PC-9 (cell line): ENCODE measurements at regions not wholly inside any gene's neighbourhood (a gene's known extent, or its start where the extent isn't known, plus 50 kb on each side); places are given as distances from the start of the nearest gene placed in this dataset.

Experiments
- BruUV-seq: library from RNA; stranded (reverse); fragments of 400-500 nt; replicated peaks from 2 replicates; lab custom pipeline; 2021; lab: Mats Ljungman, UMichigan
- CTCF ChIA-PET: fragments of 300-600 bp; sonication (Branson Sonifier 250); formaldehyde crosslinking; loops from one replicate; lab custom pipeline; 2022; ENCODE audit warnings: antibody characterized with exemption; lab: Charles Lee
- POLR2A ChIA-PET: fragments of 300-600 bp; sonication (Branson Sonifier 250); formaldehyde crosslinking; loops from one replicate; lab custom pipeline; 2022; ENCODE audit warnings: antibody characterized with exemption; ENCODE audit not compliant: unreplicated experiment; lab: Charles Lee
- DNase-seq, 2 experiments: peaks; one replicate each; pipeline versions ENCODE4 v3.0.0 to v3.0.0-alpha.2; 2015 to 2022; ENCODE audit warnings: mixed read lengths in 1 of 2
- H2AFZ ChIP-seq: fragments of 200-600 bp; sonication (generic); 2 replicates; pipeline ENCODE4 v1.8.1; 2017; ENCODE audit warnings: antibody characterized with exemption
- H3F3A ChIP-seq: fragments of 200-600 bp; sonication (generic); 2 replicates; pipeline ENCODE4 v1.8.1; 2017; ENCODE audit warnings: antibody characterized with exemption, mild to moderate bottlenecking, low read depth; ENCODE audit not compliant: insufficient read depth
- H3K27ac ChIP-seq: fragments of 200-600 bp; sonication (generic); 2 replicates; pipeline ENCODE4 v1.6.1; 2016; ENCODE audit warnings: mixed run types
- H3K27me3 ChIP-seq: fragments of 200-600 bp; sonication (generic); 2 replicates; pipeline ENCODE4 v1.6.1; 2016; ENCODE audit warnings: low read depth, mixed run types; ENCODE audit not compliant: insufficient read depth
- H3K36me3 ChIP-seq: fragments of 200-600 bp; sonication (generic); 2 replicates; pipeline ENCODE4 v1.6.1; 2016; ENCODE audit warnings: low read depth, mixed run types
- H3K4me1 ChIP-seq: fragments of 200-600 bp; sonication (generic); replicated peaks from 2 replicates; pipeline ENCODE4 v1.6.1; 2016; ENCODE audit warnings: mixed run types; ENCODE audit not compliant: insufficient read depth
- H3K4me2 ChIP-seq: fragments of 200-600 bp; sonication (generic); 2 replicates; pipeline ENCODE4 v1.6.1; 2017; ENCODE audit warnings: mixed run types
- H3K4me3 ChIP-seq: fragments of 200-600 bp; sonication (generic); 2 replicates; pipeline ENCODE4 v1.6.1; 2016; ENCODE audit warnings: mixed run types
- H3K79me2 ChIP-seq: fragments of 200-600 bp; sonication (generic); 2 replicates; pipeline ENCODE4 v1.6.1; 2017; ENCODE audit warnings: low read depth, mixed run types
- H3K9me2 ChIP-seq: fragments of 200-600 bp; sonication (generic); 2 replicates; pipeline ENCODE4 v1.8.1; 2017; ENCODE audit warnings: mild to moderate bottlenecking; ENCODE audit not compliant: insufficient read depth
- H3K9me3 ChIP-seq: fragments of 200-600 bp; sonication (generic); 2 replicates; pipeline ENCODE4 v1.8.1; 2016; ENCODE audit warnings: low read depth; ENCODE audit not compliant: insufficient read depth
- H4K20me1 ChIP-seq: fragments of 200-600 bp; sonication (generic); 2 replicates; pipeline ENCODE4 v1.8.1; 2017; ENCODE audit not compliant: insufficient read depth
- CTCF ChIP-seq: fragments of 200-600 bp; sonication (generic); conservative IDR thresholded peaks from 2 replicates; pipeline ENCODE4 v1.6.1; 2017; ENCODE audit warnings: mixed run types, antibody characterized with exemption, mild to moderate bottlenecking, moderate library complexity
- EZH2 ChIP-seq: fragments of 200-600 bp; sonication (generic); IDR thresholded peaks from 2 replicates; pipeline ENCODE4 v1.8.0; 2017; ENCODE audit warnings: antibody characterized with exemption, low read depth
- intact Hi-C: fragments of 100-400 bp; cut with micrococcal nuclease; formaldehyde crosslinking; loops from one replicate; pipeline ENCODE4 v1.10.0; 2022; ENCODE audit not compliant: unreplicated experiment

- POLR2A ChIA-PET = no interaction called here
- no TSS peak for BruUV-seq
- H3K27me3 ChIP-seq = peaks cover 64% of the 10 kb centered on the region
- no peak overlapping the region for H3K27ac ChIP-seq
- no peak for TF ChIP-seq CTCF
- TF ChIP-seq EZH2 = no peak
- no peaks in the 10 kb centered on the region for H3F3A ChIP-seq
- H3K4me2 ChIP-seq = no peak overlapping the region
- intact Hi-C loops = no loop called here
- no peaks in the 10 kb centered on the region for H3K4me1 ChIP-seq
- no peak overlapping the region for H3K4me3 ChIP-seq
- H3K9me2 ChIP-seq = no peaks in the 10 kb centered on the region
- no peaks in the 10 kb centered on the region for H3K36me3 ChIP-seq
- no peak overlapping the region for H2AFZ ChIP-seq
- CTCF ChIA-PET = no interaction called here
- no peaks in the 10 kb centered on the region for H4K20me1 ChIP-seq
- DNase-seq = no peak
- H3K9me3 ChIP-seq = no peaks in the 10 kb centered on the region
- no peaks in the 10 kb centered on the region for H3K79me2 ChIP-seq
Observed at GRCh38 chr2:104786204-104786603, 67.7 kb upstream of the POU3F3 start.

DNA sequence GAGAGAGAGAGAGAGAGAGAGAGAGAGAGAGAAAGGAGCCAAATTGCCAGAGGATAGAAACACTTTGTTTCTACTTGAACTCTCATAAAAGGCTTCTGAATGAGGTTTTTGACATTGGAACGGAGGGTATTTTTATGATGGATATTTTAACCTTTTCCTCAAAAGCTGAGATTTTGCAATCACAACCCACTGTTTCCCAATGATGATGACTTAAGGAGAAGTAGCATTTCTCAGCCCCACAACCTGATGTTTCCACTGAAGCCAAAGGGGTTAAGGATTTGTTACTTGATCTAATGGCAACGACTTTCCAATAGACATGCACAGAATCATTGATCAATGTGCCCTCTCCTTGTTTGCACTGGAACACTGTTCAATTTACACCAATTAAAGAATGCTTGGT is 67.1 kb upstream of the POU3F3 start:
- Histone ChIP-seq H3K27ac (no peak overlapping the region), H2AFZ (no peak overlapping the region), H3K4me1 (no peaks in the 10 kb centered on the region), H4K20me1 (no peaks in the 10 kb centered on the region), H3F3A (no peaks in the 10 kb centered on the region), H3K36me3 (no peaks in the 10 kb centered on the region), H3K4me2 (no peak overlapping the region), H3K27me3 (peaks cover 64% of the 10 kb centered on the region), H3K9me3 (no peaks in the 10 kb centered on the region), H3K4me3 (no peak overlapping the region), H3K79me2 (no peaks in the 10 kb centered on the region), H3K9me2 (no peaks in the 10 kb centered on the region)
- intact Hi-C loops = no loop called here
- DNase-seq = no peak
- TF ChIP-seq CTCF (no peak), EZH2 (no peak)
- no TSS peak for BruUV-seq
- ChIA-PET CTCF (no interaction called here), POLR2A (no interaction called here)

DNA sequence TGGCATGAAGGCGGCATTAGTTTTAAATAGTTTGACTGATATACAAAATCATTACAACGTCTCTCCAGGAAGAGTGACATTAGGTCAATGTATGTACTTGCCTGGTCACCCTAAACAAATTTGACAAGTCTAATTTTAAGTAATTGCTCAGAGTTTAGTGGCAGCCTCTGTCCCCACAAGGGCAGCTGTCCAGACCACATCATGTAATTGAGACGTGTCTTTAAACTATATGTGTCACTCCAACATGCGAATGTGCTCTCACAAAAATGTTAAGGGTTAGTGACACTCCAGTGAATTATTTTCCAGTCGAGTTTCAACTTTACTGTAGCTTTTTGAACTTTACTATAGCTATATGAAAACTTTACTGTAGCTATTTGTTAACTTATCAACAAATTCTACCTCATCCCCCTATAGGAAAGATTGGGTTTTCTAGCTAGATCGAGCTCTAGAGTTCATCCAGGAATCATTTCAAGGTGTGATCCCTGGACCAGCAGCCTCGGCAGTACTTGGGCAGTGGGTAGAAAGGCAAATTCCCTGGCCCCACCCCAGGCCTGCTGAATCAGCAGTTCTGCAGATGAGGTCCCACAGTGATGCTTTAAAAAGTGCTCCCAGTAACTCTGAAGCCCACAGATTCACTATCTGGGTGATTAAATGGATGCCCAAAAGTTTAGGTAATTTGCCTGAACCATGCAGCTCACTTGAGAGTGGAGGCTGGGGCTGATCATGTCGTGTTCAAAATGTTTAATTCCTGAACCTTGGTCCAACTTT is 66.4 kb upstream of the POU3F3 start:
- Histone ChIP-seq H3K9me3 (no peaks in the 10 kb centered on the region), H3K9me2 (no peaks in the 10 kb centered on the region), H3K27me3 (peaks cover 64% of the 10 kb centered on the region), H3K79me2 (no peaks in the 10 kb centered on the region), H3K4me2 (no peak overlapping the region), H2AFZ (no peak overlapping the region), H4K20me1 (no peaks in the 10 kb centered on the region), H3K27ac (no peak overlapping the region), H3K36me3 (no peaks in the 10 kb centered on the region), H3K4me1 (no peaks in the 10 kb centered on the region), H3K4me3 (no peak overlapping the region), H3F3A (no peaks in the 10 kb centered on the region)
- CTCF ChIA-PET = no interaction called here
- no TSS peak for BruUV-seq
- intact Hi-C loops = no loop called here
- no peak for DNase-seq
- POLR2A ChIA-PET = no interaction called here
- TF ChIP-seq EZH2 = no peak
- no peak for TF ChIP-seq CTCF
